NCI-H1092 treated with DMSO at 0.1 percent for 48 hours (cell line): ENCODE measurements at regions not wholly inside any gene's neighbourhood (a gene's known extent, or its start where the extent isn't known, plus 50 kb on each side); places are given as distances from the start of the nearest gene placed in this dataset.
"Not testable (repeated sequence)": the region's sequence is repeated elsewhere in the genome, so short reads cannot be mapped to it uniquely, and the experiment has no call there.

Experiments used
- DNase-seq: peaks from one replicate; lab custom pipeline; 2025; lab: John Stamatoyannopoulos, UW

DNA sequence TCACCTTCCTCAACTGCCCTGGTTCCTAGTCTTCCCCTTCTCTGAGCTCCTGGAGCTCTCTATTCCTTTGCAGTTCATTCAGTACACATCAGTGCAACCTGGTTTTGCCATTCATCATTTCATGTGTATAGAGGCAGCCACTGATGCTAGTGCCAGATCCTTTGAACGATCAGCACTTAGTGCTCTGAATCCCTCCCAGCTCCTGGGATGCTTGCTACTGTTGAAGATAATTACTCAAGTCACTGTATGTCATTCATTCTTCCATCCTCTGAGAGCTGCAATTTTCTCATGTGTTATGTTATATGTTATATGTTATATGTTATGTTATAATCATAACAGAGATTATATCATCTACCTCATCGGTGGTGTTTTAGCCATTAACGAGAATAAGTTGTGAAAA lies 98.5 kb upstream of the UXS1 start:
- DNase-seq, result no peak

DNA sequence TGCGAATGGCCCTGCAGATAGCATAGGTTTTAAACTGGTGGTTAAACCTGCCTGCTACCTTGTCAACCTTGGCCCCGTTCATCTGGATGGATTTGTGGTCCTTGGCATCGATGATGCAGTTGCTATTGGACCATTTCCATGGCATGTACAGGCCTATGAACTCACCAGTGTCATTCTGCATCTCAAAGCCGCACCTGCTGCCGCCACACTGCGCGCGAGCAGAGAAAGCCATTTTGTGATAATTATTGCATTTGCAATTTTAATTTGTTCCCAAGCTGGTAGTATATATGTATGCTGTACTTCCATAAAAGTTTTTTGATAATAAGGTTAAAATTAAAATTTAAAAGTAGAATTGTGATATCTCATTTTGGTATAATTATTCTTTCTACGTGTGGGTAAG lies 94.8 kb upstream of the UXS1 start:
- no peak for DNase-seq

DNA sequence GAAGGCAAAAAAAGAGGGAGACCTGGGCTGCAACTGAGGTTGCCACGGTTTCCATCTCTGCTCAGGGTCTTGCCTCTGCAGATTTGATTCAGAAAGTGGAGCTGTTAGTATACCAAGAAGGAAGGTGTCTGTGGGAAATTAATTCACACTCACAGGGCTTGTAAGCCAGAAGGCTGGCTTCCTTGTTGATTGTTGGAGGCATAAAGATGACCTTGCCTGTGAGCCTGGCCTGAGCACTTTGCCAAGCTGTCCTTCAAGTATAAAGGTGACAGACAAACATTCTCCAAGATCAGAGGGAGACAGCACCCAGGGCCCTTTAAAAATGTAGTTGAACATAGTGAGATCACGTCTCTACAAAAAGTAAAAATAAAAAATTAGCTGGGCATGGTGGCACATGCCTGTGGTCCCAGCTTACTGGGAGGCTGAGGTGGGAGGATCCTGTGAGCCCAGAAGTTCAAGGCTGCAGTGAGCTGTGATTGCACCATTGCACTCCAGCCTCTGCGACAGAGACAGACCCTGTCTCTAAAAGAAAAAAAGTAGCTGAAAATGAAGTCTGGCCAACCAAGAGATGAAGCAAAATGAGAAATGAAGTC lies 91.2 kb upstream of the UXS1 start:
- no peak for DNase-seq

DNA sequence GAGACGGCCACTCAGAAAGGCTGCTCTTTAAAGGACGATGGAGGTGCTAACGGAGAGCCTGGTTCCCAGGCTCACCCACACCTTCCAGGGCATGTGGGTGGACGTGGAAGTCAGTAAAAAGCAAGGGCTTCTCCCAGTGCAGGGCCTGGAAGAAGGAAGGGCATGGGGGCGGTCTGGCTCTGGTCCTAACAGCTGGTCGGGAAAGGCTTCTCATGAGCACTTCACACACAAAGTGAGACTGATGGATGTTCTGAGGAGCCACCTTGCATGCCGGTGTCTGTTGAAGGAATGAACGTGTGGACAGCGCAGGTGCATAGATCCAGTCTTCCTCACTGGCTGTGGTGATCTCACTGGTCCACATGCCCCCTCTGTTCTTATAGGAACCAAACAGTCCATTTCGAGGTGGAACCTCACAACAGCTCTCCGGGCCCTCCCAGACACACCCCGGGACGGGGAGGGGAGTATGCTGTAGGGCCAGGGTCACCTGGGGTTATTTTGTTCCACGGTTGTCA lies 90.6 kb upstream of the UXS1 start:
- no peak for DNase-seq

DNA sequence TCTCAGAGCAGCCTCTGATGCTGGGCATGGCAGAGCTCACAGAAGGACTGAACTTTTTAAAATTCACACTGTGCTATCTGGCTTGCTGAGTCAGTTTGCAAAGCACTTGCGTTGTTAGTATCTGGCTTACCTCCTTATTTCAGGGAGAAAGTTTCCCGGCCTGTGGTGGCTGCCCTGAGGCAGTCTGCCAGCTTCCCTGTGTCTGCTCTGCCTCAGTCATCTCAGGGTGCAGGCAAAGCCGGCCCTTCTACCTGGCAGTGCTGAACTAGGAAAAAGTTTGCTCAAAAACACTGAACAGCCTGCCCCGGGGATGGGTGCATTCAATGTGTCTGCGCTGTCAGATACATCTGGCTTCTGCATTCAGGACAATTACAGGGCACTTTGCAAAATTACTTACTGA lies 90.2 kb upstream of the UXS1 start:
- DNase-seq, result no peak

DNA sequence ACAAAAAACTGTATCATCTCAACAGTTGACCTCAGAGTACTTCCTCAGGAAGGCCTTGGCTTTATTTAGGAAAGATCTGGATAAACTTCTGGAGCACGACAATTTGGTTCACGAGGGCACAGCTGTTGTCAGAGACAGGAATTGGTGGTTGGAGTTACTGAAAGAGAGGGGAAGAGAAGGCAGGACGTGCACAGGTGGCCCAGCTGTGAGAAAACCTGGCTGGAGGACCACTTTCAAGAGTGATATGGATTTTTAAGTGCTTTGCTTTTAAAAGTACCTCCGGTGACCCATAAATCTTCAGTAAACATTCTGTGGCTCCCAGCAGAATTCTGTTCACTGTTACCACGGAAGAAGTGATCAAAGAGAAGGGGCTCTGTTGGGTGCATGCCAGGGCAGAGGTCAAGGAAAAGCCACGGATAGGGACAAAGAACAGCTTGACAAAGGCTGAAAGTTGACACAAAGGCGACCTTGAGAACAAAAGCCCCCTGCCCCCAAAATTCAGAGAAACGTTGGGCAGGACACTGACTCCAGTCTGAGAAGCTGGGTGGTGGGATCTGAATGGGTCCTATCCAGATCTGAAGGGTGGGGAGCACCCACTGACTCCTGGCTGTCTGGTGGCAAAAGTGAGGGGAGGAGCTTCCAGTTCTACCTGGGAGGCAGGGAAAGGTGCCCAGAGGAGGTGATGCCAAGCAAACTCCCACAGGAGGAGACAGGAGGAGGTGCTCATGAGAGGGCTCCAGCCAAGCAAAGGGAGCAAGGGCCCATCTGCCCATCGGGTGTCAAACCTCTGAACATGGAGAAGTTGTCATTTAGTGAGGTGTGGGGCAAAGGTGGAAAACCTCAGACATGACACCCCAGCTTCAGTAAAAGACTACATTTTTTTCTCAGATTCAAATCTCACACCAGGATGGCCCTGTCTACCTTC lies 89.4 kb upstream of the UXS1 start:
- DNase-seq, result peak; percentile 14

DNA sequence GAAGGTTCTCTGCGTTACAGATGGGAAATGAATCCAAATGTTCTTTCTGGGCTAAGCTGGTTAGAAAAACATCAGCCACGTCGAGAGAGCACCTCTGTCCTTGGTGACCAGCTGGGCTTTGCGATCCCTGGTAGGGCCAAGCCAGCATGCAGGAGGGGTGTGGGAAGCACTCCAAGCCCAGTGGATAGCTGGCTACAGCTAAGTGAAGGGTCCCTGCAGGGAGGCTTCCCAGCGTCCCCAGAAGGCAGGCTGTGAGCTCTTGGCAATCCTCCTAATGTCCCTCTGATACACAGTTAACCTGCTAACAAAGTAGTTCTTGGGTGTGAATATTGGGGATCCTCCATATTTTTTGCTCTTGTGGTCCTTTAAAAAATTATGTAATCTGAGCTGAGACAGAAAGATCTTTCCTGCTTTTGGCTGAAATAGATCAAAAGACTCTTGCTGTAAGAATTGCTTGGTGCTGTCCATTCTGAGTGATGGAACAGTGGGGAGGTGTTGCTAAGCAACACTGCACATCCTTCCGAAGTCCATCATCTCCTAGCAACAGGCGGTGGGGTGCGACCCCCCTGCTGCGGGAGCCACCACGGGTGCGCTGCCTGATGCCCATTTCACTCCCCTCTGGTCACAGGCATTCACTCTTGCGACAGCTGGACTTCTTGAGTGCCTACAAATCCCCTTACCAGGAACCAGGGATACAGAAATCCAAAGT lies 88.5 kb upstream of the UXS1 start:
- DNase-seq, result peak; percentile 40

DNA sequence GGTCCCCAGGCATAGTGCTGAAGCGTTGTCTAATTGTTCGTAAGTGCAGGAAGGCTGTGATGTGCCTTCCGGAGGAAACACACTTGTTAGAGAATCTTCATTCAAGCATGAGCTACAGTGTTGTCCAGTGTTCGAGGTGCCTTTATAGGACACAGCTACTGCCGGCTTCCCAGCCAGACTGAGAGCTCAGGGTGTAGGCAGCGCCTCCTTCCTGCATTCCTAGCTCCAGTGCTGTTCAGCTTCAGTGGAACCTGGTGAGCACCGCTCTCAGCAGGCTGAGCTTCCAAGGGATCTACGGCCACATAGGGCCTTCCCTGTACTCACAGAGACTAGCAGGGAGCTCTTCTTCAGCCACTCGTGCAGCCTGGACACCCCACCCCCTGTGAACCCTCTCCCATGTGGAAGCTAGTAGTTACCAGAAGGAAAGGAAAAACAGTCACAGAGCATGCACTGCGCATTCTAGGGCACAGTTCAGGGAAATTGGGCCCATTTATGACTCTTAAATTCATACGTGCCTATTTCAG lies 87.9 kb upstream of the UXS1 start:
- DNase-seq, result not testable (repeated sequence)

DNA sequence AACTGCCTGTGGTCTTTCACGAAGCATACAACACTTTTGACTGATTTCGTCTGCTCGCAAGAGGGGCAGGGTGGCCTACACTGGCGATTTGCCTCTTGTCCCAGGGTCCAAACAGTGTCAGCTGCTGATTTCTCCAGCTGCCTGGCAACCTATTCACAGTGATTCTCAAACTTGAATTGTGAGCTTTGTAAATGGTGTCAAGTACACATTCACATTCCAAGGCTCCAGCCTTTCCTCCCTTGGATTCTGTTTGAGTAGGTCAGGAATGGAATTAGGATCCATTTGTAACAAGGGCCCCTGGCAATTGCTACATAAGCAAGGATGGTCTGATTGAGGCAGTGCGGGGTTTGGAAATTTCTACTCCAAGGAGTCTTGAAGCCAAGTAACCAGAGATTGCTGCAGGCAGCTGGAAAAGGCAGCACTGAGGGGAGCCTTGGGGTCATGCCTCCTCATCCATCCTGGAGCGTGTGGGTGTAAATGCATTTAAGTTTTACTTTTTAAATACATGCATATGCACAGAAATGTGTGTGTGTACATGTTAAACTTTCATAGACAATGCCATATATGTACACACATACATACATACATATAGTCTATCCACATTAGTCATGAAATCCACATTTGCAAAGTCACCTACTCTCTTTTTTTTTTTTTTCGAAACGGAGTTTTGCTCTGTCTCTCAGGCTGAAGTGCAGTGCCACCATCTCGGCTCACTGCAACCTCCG lies 86.8 kb upstream of the UXS1 start:
- no peak for DNase-seq

DNA sequence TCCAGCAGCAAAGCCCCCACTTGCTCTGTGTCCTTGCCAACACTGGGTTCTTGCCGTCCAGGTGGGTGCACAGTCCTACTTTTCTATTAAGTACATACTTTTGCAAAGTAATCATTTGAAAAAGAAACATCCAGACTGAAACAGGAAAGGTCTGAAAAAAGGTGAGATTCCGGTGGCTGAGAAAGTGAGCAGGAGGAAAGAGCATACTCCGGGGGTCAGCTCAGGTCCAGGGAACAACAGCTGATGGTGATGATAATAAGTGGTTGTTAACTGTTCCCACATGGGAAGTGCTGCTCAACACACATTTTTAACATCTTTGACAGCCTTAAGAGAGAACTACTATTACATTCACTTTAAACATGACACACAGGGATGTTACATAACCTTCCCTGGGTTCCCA lies 86.1 kb upstream of the UXS1 start:
- DNase-seq, result no peak

DNA sequence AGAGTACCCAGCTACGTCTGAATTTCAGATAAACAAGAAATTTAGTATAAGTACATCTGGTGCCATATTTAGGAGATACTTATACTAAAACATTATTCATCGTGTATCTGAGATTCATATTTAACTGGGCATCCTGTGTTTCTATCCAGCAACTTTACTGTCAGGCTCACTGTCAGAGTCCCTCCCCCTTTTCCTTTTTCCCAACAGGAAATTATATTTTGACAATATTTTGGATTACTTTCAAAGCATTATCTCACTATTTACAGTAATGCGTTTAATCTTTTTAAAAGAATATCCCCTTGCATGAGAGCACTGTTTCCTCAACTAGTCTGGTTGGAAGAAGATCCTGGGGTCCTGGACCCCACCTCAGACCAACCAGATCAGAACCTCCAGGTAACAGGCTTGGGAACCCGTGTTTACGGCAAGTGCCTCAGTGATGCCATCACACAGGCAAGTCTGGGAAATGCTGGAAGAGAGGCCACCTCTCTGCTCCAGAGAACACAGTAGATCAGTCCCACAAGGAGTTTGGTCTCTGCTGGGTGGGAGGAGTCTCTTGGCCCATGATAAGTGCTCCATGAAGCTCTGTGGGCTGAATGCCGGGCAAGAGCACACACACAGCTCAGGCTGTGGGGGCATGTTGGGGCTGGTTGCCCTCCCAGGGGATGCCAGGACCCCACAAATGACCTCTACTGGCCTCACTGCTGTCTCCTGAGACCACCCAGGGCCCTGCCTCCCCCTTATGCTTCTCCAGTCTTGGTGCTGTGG lies 84.2 kb upstream of the UXS1 start:
- no peak for DNase-seq

DNA sequence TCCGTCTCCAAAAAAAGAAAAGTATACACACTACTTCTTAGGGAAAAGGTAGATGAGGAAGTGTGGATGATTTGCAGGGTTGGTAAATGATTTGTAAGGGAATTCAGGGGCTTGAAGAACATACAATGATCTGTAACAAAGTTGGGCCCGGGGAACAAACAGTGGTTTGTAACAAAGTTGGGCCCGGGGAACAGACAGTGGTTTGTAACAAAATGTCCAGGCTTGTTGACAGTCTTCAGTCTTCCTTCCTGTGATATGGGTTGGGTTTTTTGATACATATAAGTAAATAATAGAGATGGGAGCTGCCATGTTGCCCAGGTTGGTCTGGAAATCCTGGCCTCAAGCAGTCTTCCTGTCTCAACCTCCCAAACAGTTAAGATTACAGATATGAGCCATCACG lies 83.3 kb upstream of the UXS1 start:
- DNase-seq, result no peak

DNA sequence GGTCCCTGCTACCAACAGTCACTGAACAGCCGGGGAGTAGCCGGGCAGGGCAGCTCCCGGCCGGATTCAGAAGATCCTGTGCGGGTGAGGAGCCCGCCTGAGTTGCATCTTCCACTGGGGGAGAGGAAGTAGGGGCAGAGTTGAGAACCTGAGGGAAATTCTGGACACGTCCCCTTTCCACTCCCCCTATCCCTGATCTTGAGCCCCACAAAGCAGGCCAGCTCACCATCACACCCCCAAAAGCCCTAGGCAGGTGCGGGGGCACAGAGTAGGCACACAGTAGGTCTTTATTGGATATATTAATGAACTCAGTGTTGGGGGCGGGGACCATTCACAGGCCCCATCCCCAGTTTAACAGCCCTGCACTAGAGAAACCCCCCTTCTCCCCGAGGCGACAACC lies 81.9 kb upstream of the UXS1 start:
- no peak for DNase-seq

DNA sequence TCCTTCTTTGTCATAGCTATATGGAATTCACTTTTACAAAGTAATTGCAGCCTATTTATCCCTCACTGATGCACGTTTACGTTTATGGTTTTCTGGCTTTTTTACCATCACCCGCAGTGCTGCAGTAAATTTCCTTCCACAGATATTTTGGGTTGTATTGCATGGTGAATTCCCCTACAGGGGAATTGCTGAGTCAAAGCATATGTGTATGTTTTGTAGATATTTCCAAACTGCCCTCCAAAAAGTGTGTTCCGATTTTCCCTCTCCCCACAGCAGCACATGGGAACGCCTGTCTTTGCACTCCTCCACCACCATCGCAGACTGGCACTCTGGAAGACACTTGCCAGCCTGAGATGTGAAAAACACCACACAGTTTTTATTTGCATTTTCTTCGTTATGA lies 80.6 kb upstream of the UXS1 start:
- DNase-seq, result no peak

DNA sequence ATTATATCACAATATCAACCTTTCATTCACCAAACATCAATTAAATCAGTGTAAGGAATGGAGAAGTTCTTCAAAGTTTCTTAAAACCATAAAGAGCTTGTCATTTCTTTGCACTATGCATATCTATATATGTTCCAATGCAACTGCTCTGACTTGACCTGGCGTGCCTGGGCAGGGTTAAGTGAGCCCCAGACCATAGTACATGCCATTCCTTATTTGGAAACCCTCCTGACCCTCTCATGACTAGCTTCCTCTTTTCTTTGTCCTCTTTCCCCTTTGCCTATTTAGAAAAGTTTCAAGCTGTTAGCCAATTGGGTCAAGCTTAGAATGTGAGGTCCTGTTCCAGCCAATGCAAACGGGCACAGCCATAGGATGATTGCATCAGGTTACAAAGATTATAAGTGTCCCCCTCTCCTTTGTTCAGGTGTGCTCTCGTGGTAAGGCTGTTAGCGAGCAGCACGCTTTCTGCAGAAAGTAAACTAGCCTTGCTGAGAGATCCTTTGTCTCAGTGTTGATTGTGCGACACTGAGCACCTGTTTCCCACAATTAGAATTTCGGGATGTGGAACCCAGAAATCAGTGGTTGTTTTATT lies 78.2 kb upstream of the UXS1 start:
- DNase-seq, result no peak

DNA sequence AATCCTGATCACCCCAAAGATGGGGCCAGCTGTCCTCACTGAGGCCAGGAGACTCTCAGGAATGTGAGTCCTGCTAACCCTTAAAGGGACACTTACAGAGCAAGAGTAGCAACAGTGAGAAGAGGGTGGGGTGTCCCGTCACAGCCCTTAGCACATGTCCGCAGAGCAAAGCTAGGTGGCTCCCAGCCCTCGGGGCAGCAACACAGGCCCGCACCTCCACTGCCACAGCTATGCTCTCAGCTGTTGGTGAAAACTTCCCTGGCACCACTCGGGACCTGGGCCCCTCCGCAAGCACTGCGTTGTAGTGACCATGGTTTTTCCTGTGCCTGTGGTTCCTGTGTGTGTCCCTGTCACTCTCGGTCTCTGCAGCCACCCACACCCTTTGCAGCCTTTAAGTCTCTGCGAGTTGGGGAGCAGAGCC lies 76.4 kb upstream of the UXS1 start:
- DNase-seq, result no peak

DNA sequence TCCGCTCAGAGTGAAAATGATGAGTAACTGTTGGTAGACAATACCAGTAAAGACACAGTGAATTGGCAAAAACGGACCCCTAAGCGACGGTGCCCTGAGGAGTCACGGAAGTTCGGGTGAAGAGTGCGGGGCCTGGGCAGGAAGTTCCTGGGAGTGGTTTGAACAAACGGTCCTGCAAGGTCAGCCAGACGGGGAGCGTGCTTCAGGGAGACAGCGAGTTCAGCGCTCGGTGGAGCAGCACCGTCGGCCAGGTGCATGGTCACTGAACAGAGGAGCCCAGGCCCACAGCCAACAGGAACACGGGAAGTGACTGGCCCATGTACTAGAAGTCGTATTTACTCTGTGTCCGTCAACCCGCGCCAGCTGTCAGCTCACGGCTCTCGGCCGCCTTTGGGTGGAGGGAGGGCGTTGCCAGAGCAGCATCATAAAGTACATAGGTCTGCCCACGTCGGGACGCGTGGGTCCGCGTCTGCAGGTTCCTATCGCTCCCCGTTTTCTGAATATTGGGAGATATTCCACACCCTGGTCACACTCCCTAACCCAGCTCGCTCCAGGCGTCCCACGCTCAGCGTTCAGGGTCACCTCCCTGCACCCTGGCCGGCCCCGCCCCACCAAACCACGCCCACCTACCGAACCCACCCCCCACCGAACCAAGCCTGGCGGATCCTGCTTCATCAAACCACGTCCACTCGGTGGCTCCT lies 75.6 kb upstream of the UXS1 start:
- peak; percentile 64 for DNase-seq

DNA sequence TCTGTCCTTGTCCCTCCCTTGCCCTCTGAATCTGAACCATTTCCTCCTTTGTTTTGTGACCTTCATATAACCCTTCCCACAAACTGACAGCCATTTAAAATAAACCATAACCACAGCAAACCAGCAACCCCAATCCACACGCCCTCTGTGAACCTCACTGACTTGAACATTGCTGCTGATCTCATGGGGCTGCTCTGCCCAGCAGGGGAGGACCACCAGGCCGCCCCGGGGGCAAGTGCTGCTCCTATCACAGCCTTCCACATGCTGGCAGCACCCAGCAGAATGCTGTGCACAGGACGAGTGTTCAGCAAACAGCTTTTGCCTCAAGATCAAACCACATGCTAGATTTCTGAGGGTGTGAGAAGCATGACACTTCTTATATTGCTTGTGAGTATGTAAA lies 73.9 kb upstream of the UXS1 start:
- DNase-seq, result no peak

DNA sequence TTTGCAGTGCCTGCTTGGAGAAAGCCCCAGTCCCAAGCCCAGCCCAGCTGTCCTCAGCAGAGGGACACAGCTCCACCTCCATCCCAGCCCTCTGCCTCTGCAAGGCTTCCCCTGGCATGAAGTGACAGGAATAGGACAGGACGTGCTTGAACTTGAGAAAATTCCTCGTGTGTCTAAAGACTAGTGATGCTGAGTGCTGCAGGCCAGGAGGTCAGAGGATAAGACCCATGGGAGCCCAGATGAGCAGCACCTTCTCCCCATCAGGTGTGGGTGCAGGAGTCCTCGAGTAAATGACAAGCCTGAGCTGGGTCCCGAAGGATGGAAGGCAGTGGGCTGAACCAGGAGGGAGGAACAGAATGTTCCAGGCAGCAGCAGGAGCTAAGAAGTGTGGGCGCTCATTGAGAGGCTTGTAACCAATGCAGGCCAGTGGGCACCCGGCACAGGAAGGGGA lies 67.8 kb upstream of the UXS1 start:
- DNase-seq, result no peak

DNA sequence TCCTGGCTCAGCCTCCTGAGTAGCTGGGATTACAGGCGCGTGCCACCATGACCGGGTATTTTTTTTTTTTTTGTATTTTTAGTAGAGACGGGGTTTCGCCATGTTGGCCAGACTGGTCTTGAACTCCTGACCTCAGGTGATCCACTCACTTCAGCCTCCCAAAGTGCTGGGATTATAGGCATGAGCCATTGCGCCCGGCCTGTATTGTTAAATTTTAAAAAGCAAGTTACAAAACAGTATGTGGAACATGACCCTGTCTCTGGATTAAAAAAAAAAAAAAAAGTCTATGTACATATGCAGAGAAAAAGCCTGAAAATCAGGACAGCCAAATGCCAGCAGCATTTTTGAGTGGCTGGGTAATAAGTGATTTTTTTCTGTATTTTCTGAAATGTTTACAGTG lies 64.8 kb upstream of the UXS1 start:
- not testable (repeated sequence) for DNase-seq
